HG03103 (cell line): ENCODE measurements at regions not wholly inside any gene's neighbourhood (a gene's known extent, or its start where the extent isn't known, plus 50 kb on each side); places are given as distances from the start of the nearest gene placed in this dataset.
"Not testable (repeated sequence)": the region's sequence is repeated elsewhere in the genome, so short reads cannot be mapped to it uniquely, and the experiment has no call there.

ENCODE experiments used
- ATAC-seq: cut with Tn5 transposase; IDR thresholded peaks from one replicate; pipeline ENCODE4 v1.9.1; 2021; ENCODE audit warnings: low read depth; ENCODE audit not compliant: unreplicated experiment

GRCh38 chr1:194043984-194044755, 857.8 kb upstream of the B3GALT2 start:
- no peak for ATAC-seq

- ATAC-seq, result no peak
Observed at GRCh38 chr1:194042736-194043135, 856.3 kb upstream of the B3GALT2 start.

- ATAC-seq, result no peak
Observed at GRCh38 chr1:194040496-194040895, 854.1 kb upstream of the B3GALT2 start.

- ATAC-seq, result no peak
Observed at GRCh38 chr1:194039578-194039977, 853.2 kb upstream of the B3GALT2 start.

GRCh38 chr1:194033646-194034045, 847.2 kb upstream of the B3GALT2 start:
- ATAC-seq, result no peak

- ATAC-seq, result no peak
Observed at GRCh38 chr1:194028002-194028401, 841.6 kb upstream of the B3GALT2 start.

GRCh38 chr1:194026422-194026821, 840.0 kb upstream of the B3GALT2 start:
- ATAC-seq, result no peak

- ATAC-seq, result no peak
Observed at GRCh38 chr1:194024659-194025058, 838.2 kb upstream of the B3GALT2 start.

GRCh38 chr1:194014014-194014413, 827.6 kb upstream of the B3GALT2 start:
- no peak for ATAC-seq

- ATAC-seq, result no peak
Observed at GRCh38 chr1:194013561-194013960, 827.1 kb upstream of the B3GALT2 start.

- ATAC-seq, result no peak
Observed at GRCh38 chr1:194004146-194004545, 817.7 kb upstream of the B3GALT2 start.

- ATAC-seq, result not testable (repeated sequence)
Observed at GRCh38 chr1:194001726-194002350, 815.4 kb upstream of the B3GALT2 start.

GRCh38 chr1:193988885-193989284, 802.5 kb upstream of the B3GALT2 start:
- ATAC-seq, result no peak

GRCh38 chr1:193979219-193979618, 792.8 kb upstream of the B3GALT2 start:
- ATAC-seq, result no peak

GRCh38 chr1:193974286-193974798, 787.9 kb upstream of the B3GALT2 start:
- ATAC-seq, result no peak

- no peak for ATAC-seq
Observed at GRCh38 chr1:193973428-193973827, 787.0 kb upstream of the B3GALT2 start.

GRCh38 chr1:193971595-193971994, 785.2 kb upstream of the B3GALT2 start:
- no peak for ATAC-seq

- ATAC-seq, result no peak
Observed at GRCh38 chr1:193960499-193960898, 774.1 kb upstream of the B3GALT2 start.

GRCh38 chr1:193960040-193960439, 773.6 kb upstream of the B3GALT2 start:
- ATAC-seq, result no peak

GRCh38 chr1:193957556-193958095, 771.2 kb upstream of the B3GALT2 start:
- ATAC-seq, result no peak

GRCh38 chr1:193952778-193953374, 766.5 kb upstream of the B3GALT2 start:
- no peak for ATAC-seq
